SK-N-DZ (cell line): ENCODE measurements at regions not wholly inside any gene's neighbourhood (a gene's known extent, or its start where the extent isn't known, plus 50 kb on each side); places are given as distances from the start of the nearest gene placed in this dataset.

Source experiments
- DNase-seq: peaks from one replicate; pipeline ENCODE4 v3.0.0-alpha.2; 2015; ENCODE audit warnings: low spot score

- no peak for DNase-seq
These were observed 124.8 kb upstream of the RBBP6 start for GRCh38 chr16:24414534-24414933.

GRCh38 chr16:24418733-24419132 lies 120.6 kb upstream of the RBBP6 start:
- DNase-seq: no peak

DNA sequence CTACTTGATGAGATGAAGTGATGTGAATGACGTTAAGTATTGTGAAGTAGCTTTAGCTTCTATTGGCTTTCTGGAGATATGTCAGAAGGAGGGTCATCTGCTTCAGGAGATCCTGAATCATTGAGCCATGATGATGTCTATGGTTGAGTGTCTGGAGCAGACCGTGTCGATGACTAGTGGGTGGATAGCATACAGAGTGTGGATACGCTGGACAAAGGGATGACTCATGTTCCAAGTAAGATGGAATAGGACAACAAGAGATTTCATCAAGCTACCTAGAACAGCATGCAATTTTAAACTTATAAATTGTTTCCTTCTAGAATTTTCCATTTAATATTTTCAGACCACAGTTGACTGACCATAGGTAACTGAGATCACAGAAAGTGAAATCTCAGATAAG lies 116.1 kb upstream of the RBBP6 start:
- DNase-seq: no peak

GRCh38 chr16:24424364-24424763 lies 115.0 kb upstream of the RBBP6 start:
- no peak for DNase-seq

GRCh38 chr16:24427840-24428239 lies 111.5 kb upstream of the RBBP6 start:
- DNase-seq: no peak

DNA sequence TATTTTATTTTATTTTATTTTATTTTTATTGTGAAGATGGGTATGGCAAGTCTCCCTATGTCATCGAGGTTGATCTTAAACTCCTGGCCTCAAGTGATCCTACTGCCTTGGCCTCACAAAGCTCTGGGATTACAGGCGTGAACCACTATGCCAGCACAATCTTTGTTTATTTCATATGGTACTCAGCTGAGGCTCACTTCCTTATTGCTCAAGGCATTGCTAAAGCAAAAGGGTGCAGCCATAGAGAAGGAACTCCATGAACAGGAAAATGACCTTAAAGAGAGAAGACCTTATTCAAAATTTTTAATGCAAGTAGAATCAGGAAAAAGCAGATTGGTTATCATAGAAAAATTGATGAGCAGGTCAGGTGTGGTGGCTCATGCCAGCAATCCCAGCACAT lies 110.6 kb upstream of the RBBP6 start:
- DNase-seq: no peak

DNA sequence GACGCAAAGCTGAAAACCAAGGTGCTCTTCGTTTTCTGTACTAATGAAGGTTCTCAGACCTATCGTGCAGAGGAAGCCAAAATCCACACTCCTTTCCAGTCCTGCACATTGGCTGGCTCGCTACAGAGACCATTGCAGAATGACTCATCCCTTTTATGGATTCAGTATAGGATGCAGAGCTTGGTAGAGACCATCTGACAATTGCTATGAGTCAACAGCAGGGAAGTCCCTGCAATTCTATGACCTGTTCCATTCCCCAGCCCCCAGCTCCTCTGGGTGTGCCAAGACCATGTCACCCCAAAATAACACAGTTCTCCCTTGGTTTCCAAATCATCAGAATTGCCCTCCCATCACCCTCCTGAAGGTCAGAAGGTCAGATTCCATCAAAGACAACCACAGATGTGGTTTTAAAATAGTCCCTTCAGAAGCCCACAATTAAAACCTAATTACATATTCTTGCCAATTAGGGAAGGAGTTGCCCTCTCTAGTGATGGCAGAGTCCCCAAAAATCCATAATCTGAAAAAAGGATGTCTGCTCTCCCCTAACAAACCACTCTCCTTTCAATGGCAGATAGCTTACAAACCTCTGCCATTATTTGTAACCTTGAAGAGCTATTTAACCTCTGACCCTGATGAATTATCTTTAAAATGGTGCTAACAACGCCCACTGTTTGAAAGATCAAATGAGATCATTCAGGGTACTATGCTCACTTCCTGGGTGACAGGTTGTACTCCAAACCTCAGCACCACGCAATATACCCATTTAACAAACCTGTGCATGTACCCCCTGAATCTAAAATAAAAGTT lies 108.2 kb upstream of the RBBP6 start:
- no peak for DNase-seq

GRCh38 chr16:24433706-24434105 lies 105.7 kb upstream of the RBBP6 start:
- DNase-seq: no peak

- DNase-seq: no peak
These were observed 99.1 kb upstream of the RBBP6 start for GRCh38 chr16:24440306-24440705.

- DNase-seq: no peak
These were observed 96.7 kb upstream of the RBBP6 start for GRCh38 chr16:24442631-24443030.

- DNase-seq: no peak
These were observed 94.2 kb upstream of the RBBP6 start for GRCh38 chr16:24445216-24445615.

DNA sequence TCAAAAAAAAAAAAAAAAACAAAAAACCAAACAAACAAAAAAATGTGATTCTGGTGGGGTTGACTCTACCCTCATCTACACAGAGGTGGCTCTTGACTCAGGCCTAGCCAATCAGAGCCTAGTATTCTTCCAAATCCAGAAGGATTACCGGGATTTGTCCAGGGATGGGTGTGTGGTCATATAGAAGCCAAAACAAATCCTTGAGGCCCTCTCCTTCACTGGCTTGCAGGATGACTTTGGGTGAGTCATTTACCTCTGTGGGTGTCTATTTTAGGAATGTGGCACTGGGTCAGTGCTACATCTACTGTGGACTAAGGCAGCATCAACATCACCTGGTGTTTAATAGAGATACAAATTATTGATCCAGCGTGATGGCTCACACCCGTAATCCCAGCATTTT lies 93.2 kb upstream of the RBBP6 start:
- no peak for DNase-seq

- no peak for DNase-seq
These were observed 86.6 kb upstream of the RBBP6 start for GRCh38 chr16:24452724-24453123.

DNA sequence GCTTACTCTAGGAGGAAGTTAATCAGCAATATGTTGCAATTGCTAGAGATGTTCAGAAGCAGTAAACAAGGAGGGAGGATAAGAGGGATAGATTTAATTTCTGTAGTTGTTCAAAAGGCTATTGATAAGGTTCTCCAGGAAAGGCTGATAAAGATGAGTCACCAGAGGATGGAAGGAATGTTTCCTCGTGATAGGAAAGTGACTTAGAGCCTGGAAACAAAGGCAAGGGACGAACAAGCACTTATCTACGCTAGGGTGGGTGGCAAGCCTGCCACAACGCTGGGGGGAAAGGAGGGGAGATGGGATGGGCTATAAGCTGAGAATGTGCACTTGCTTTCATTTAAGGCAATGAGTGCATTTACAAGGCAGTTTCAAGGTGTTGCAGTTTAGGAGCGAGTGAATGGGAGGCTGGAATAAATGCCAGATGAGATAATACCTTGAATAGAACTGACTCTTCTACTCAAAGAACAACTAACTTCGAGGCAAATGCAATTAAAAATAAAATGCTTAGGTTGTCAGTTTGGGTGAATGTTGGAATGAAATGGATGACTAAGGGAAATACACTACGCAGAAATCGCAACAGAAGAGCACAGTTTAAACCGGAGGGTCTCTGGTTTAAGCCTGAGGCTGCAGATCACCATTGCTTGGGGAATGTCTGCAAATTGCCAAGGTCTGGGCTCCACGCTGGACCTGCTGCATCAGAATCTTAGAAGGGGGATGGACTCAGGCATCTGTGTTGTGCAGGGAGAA lies 76.0 kb upstream of the RBBP6 start:
- no peak for DNase-seq

GRCh38 chr16:24471561-24472350 lies 67.6 kb upstream of the RBBP6 start:
- no peak for DNase-seq

DNA sequence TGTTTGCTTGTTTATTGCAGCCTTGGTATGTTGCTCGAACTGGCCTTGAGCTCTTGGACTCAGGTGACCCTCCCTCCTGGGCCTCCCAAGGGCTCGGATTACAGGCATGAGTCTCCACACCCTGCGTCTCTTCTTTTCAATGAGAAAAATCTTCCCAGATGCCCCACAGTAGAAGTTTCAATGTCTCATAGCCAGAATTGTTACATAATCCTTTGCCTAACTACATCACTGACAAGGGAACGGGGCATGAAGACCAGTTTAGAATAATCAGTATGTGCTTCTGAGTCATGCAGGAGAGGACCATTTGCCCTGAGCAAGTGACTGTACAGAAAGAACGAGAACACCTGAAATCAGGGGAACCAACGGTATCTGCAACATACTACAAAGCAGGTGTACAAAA lies 61.9 kb upstream of the RBBP6 start:
- no peak for DNase-seq

GRCh38 chr16:24478401-24478800 lies 61.0 kb upstream of the RBBP6 start:
- peak; percentile 16 for DNase-seq

DNA sequence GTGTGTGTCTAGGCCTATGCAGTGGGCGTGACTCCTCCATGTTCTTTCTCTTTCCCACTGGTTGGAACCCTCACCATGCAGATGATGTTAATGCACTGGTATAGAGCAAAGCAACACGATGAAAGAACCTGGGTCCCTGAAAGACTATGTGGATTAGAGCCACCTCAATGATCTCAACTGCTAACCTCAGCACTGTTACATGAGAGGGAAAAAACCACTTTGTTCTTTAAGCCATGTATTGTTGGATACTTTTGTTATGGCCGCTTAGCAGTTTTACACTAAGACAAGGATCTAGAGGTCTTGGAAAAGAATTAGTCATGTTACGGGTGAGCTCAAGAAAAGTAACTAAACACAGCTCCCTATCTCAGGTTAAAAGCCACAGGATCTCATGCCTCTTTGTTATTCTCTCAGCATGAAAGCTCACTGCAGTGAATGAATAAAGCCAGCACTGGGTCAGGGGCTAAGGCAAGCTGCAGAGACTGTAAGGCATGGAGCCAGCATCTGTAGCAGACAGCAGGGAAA lies 56.6 kb upstream of the RBBP6 start:
- no peak for DNase-seq

DNA sequence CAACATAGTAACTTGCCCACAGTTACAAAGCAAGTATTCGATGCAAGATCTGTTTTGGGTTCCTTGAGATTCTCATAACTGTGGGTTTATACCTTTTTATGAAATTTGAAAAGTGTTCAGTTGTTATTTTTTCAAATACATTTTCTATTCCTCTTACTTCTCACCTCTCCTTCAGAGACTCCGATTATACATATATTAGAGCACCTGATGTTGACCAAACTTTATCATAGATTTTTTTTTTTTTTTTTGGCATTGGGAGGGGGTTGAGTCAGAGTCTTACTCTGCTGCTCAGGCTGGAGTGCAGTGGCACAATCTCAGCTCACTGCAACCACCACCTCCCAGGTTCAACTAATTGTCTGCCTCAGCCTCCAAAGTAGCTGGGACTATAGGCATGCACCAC lies 51.3 kb upstream of the RBBP6 start:
- no peak for DNase-seq
